Activated T-helper 1 cell treated with Interleukin-2 at 50 U/mL for 16 hours (primary cell): ENCODE measurements at regions not wholly inside any gene's neighbourhood (a gene's known extent, or its start where the extent isn't known, plus 50 kb on each side); places are given as distances from the start of the nearest gene placed in this dataset.
"Not testable (repeated sequence)": the region's sequence is repeated elsewhere in the genome, so short reads cannot be mapped to it uniquely, and the experiment has no call there.

ENCODE experiments used
- DNase-seq: peaks from one replicate; pipeline ENCODE4 v3.0.0-alpha.2; 2020; ENCODE audit warnings: low read depth

DNA sequence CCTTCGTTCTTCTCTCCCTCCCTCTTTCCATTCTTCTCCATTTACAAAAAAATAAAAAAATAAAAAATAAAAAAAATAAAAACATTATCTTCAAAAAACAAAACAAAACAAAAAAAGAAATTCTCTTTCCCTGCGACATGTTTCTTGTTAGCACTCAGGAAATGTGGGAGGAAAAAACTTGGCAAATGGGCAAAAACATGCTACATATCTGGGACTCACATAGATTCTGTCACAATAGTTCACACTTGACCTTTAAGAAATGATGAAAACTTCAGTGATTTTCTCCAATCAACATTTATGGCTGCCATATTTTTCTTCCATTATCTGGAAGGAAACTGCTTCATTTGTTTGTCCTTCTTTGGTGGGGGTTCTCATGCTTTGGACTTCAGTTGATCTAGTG, 109.3 kb downstream of the PRKAB2 start:
- DNase-seq = no peak

DNA sequence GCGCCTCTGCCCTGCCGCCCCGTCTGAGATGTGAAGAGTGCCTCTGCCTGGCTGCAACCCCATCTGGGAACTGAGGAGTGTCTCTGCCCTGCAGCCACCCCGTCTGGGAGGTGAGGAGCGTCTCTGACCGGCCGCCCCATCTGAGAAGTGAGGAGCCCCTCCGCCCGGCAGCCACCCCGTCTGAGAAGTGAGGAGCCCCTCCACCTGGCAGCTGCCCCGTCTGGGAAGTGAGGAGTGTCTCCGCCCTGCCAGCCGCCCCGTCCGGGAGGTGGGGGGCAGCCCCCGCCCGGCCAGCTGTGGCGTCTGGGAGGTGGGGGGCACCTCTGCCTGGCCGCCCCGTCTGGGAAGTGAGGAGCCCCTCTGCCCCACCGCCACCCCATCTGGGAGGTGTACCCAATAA, 110.4 kb downstream of the PRKAB2 start:
- DNase-seq = not testable (repeated sequence)

- no peak for DNase-seq
Observed at GRCh38 chr1:147053269-147053668, 115.1 kb downstream of the NBPF12 start.

DNA sequence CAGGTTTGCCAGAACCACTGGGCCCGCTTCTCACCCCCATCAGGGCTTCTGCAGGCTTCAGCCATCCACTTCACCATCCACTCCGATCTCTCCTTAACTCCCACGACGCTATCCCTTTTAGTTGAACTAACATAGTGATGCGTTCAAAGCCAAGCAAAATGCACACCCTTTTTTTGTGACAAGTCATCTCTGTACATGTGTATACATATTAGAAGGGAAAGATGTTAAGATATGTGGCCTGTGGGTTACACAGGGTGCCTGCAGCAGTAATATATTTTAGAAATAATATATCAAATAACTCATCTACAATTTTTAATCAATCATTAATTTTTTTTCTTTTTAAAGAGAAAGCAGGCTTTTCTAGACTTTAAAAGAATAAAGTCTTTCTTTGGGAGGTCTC, 114.6 kb downstream of the NBPF12 start:
- DNase-seq = no peak

DNA sequence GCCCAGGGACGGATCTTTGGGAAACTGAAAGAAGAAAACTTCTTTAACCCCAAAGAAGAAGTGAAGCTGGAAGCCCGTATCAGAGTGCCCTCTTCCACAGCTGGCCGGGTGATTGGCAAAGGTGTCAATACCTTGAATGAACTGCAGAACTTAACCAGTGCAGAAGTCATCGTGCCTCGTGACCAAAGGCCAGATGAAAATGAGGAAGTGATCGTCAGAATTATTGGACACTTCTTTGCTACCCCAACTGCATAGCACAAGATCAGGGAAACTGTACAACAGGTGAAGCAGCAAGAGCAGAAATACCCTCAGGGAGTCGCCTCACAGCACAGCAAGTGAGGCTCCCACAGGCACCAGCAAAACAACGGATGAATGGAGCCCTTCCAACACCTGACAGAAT, 114.0 kb downstream of the NBPF12 start:
- DNase-seq = no peak

DNA sequence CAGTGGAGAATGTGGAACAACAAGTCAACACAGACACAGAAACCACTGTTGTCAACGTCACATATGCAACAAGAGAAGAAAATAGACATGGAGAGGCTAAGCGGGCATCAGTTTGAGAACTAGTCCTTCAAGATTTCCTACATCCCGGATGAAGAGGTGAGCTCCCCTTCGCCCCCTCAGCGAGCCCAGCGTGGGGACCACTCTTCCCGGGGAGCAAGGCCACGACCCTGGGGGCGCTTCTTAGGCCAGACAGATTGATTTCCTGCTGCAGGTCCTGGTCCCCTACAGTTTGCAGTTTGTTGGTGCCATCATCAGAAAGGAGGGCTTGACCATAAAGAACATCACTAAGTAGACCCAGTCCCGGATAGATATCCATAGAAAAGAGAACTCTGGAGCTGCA, 113.0 kb downstream of the NBPF12 start:
- no peak for DNase-seq

DNA sequence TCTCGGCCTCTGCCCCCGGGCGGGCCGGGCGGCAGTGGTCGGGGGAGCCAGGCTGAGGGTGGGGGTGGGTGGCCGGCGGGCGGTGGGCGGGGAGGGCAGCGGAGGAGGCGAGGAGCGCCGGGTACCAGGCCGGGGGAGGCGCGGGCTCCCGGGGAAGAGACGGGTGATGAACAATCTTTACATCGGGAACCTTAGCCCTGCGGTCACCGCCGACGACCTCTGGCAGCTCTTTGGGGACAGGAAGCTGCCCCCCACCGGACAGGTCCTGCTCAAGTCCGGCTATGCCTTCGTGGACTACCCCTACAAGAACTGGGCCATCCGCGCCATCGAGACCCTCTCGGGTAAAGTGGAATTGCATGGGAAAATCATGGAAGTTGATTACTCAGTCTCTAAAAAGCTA, 112.5 kb downstream of the NBPF12 start:
- no peak for DNase-seq

- DNase-seq = not testable (repeated sequence)
Observed at GRCh38 chr1:147046863-147047394, 108.8 kb downstream of the NBPF12 start.

DNA sequence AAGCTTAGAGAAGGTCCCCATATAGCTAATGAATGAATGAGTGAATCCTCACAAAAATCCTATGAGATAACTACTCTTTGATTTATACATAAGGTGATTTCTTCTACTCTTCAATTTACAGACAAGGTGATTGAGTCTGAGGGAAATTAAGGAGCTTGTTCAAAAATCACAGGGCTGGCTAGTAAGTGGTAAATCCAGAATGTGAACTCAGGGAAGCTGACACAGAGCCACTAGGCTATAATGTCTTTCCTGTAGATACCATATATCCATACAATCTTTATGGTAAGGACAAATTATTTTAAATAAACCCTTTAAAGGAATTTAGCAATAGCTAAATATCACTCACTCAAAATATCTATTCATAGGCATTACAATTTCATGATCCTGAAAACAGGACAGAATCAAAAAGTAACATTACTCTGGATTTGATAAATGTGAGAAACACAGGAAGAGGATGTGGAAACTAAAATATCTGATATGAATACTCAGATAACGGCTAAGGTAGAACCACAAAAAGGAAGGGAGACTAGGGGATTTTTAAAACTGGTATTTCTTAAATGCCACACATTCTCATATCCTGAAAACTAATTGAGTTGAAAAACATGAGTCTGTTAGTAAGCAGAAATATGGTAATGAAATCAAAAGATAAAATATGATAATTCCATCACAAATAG, 108.2 kb downstream of the NBPF12 start:
- no peak for DNase-seq
